ENCODE measurements at regions not wholly inside any gene's neighbourhood (a gene's known extent, or its start where the extent isn't known, plus 50 kb on each side); places are given as distances from the start of the nearest gene placed in this dataset.

GRCh38 chr11:95418916-95419315, 187.9 kb upstream of the SESN3 start:
- Histone ChIP-seq H3K14ac (replicated peaks; ENCODE audit: low read depth, low read length) (no peak overlapping the region), H3K4me1 (ENCODE audit: control insufficient read depth, insufficient read depth, low read length) (no peaks in the 10 kb centered on the region), H4K5ac (ENCODE audit: low read depth, low read length) (no peak overlapping the region), H2BK5ac (ENCODE audit: low read depth, low read length, poor library complexity, severe bottlenecking) (no peak overlapping the region), H4K91ac (ENCODE audit: insufficient read depth, low read depth, low read length) (no peak overlapping the region), H2AFZ (replicated peaks; ENCODE audit: low read length, poor library complexity) (no peak overlapping the region), H3K23ac (ENCODE audit: low read depth, low read length) (no peak overlapping the region), H4K20me1 (ENCODE audit: insufficient read depth, low read length) (no peaks in the 10 kb centered on the region), H3K79me1 (ENCODE audit: low read depth in 1 of 2, low read length in 2 of 2) (no peaks in the 10 kb centered on the region), H2BK15ac (ENCODE audit: low read depth, low read length) (no peak overlapping the region), H3K9me3 (ENCODE audit: control insufficient read depth, insufficient read depth, low read length) (no peaks in the 10 kb centered on the region), H3K4ac (ENCODE audit: low read depth, low read length) (no peak overlapping the region), H3K36me3 (ENCODE audit: control insufficient read depth, insufficient read depth, low read length) (no peaks in the 10 kb centered on the region), H2AK9ac (replicated peaks; ENCODE audit: low read depth, low read length, poor library complexity) (no peak overlapping the region), H3K4me3 (ENCODE audit: insufficient read depth, low read depth, low read length) (no peak overlapping the region), H3K56ac (ENCODE audit: extremely low read depth, insufficient read depth, low read length) (no peak overlapping the region), H3K27ac (ENCODE audit: insufficient read depth, low read length) (no peak overlapping the region), H2AK5ac (ENCODE audit: low read depth, low read length) (no peak overlapping the region), H3K18ac (ENCODE audit: low read depth, low read length) (no peak overlapping the region), H2BK20ac (ENCODE audit: low read depth, low read length) (no peak overlapping the region), H3K9ac (ENCODE audit: low read depth, low read length) (no peak overlapping the region), H2BK120ac (ENCODE audit: low read depth, low read length) (no peak overlapping the region), H3K9me1 (ENCODE audit: insufficient read depth, low read length) (no peaks in the 10 kb centered on the region), H3K27me3 (ENCODE audit: control insufficient read depth, insufficient read depth, low read length) (no peaks in the 10 kb centered on the region), H3K4me2 (ENCODE audit: low read depth, low read length) (no peak overlapping the region), H4K8ac (ENCODE audit: low read depth in 2 of 2, low read length in 2 of 2) (no peak overlapping the region)
- intact Hi-C loops (cut with micrococcal nuclease) = no loop called here
- in situ Hi-C loops (cut with MboI; ENCODE audit: low sequenced_read_pairs) = no loop called here
- DNase-seq = no peak
- ATAC-seq (ENCODE audit: low read depth) = no peak
- POLR2A ChIA-PET (ENCODE audit: unreplicated experiment) = no interaction called here
- TF ChIP-seq MAZ (IDR thresholded peaks at IDR 0.05; ENCODE audit: borderline replicate concordance, low read depth, low read length) (no peak), RCOR1 (IDR thresholded peaks at IDR 0.05; ENCODE audit: insufficient replicate concordance, low read length) (no peak), SMC3 (IDR thresholded peaks at IDR 0.05; ENCODE audit: low read depth, low read length) (no peak), NFE2L2 (IDR thresholded peaks at IDR 0.05; ENCODE audit: low read depth, low read length) (no peak), MXI1 (IDR thresholded peaks at IDR 0.05; ENCODE audit: borderline replicate concordance, low read depth, low read length) (no peak), CHD1 (IDR thresholded peaks at IDR 0.05; ENCODE audit: low read depth, low read length) (no peak), RFX5 (IDR thresholded peaks at IDR 0.05; ENCODE audit: low read depth, low read length) (no peak), CEBPB (IDR thresholded peaks at IDR 0.05; ENCODE audit: low read depth, low read length) (no peak), RAD21 (IDR thresholded peaks at IDR 0.05; ENCODE audit: low read length) (no peak), POLR2A (IDR thresholded peaks at IDR 0.05; ENCODE audit: low read depth, low read length) (no peak), FOS (IDR thresholded peaks at IDR 0.05; ENCODE audit: low read depth, low read length) (no peak), BHLHE40 (IDR thresholded peaks at IDR 0.05; ENCODE audit: low read depth, low read length) (no peak), MAFK (IDR thresholded peaks at IDR 0.05; ENCODE audit: low read depth, low read length) (no peak)
- TF ChIP-seq, protein P1, sequence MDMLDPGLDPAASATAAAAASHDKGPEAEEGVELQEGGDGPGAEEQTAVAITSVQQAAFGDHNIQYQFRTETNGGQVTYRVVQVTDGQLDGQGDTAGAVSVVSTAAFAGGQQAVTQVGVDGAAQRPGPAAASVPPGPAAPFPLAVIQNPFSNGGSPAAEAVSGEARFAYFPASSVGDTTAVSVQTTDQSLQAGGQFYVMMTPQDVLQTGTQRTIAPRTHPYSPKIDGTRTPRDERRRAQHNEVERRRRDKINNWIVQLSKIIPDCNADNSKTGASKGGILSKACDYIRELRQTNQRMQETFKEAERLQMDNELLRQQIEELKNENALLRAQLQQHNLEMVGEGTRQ (IDR thresholded peaks at IDR 0.05; ENCODE audit: low read depth, low read length) = no peak
- TF ChIP-seq, protein P2, sequence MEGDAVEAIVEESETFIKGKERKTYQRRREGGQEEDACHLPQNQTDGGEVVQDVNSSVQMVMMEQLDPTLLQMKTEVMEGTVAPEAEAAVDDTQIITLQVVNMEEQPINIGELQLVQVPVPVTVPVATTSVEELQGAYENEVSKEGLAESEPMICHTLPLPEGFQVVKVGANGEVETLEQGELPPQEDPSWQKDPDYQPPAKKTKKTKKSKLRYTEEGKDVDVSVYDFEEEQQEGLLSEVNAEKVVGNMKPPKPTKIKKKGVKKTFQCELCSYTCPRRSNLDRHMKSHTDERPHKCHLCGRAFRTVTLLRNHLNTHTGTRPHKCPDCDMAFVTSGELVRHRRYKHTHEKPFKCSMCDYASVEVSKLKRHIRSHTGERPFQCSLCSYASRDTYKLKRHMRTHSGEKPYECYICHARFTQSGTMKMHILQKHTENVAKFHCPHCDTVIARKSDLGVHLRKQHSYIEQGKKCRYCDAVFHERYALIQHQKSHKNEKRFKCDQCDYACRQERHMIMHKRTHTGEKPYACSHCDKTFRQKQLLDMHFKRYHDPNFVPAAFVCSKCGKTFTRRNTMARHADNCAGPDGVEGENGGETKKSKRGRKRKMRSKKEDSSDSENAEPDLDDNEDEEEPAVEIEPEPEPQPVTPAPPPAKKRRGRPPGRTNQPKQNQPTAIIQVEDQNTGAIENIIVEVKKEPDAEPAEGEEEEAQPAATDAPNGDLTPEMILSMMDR (conservative IDR thresholded peaks at IDR 0.05; ENCODE audit: low read depth, low read length) = no peak
- TF ChIP-seq, protein P3, sequence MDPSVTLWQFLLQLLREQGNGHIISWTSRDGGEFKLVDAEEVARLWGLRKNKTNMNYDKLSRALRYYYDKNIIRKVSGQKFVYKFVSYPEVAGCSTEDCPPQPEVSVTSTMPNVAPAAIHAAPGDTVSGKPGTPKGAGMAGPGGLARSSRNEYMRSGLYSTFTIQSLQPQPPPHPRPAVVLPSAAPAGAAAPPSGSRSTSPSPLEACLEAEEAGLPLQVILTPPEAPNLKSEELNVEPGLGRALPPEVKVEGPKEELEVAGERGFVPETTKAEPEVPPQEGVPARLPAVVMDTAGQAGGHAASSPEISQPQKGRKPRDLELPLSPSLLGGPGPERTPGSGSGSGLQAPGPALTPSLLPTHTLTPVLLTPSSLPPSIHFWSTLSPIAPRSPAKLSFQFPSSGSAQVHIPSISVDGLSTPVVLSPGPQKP (IDR thresholded peaks at IDR 0.05; ENCODE audit: borderline replicate concordance, low read depth, low read length) = no peak
- CTCF ChIA-PET = no interaction called here
- BruUV-seq (replicated peaks) = no TSS peak
- no CpG with 5 or more reads among the region's 1 CpG for WGBS, 2 experiments (ENCODE audit: extremely low coverage in 2 of 2, insufficient read length in 1 of 2)
- dilution Hi-C loops (cut with HindIII; ENCODE audit: low sequenced_read_pairs, unreplicated experiment) = no loop called here

Data from IMR-90 (cell line).